Activated CD4-positive, alpha-beta T cell treated with anti-CD3 and anti-CD28 coated beads, Interleukin-10, Interleukin-2, amounts not matched to agents 100 ng/mL and 50 ng/mL, durations not matched to agents 16 hours and 8 hours (primary cell): ENCODE measurements at regions not wholly inside any gene's neighbourhood (a gene's known extent, or its start where the extent isn't known, plus 50 kb on each side); places are given as distances from the start of the nearest gene placed in this dataset.
A peak's percentile ranks its signal among the peaks of the same experiment; 100 is the strongest.

Source experiments
- DNase-seq: peaks from one replicate; pipeline ENCODE4 v3.0.0-alpha.2; 2020

DNA sequence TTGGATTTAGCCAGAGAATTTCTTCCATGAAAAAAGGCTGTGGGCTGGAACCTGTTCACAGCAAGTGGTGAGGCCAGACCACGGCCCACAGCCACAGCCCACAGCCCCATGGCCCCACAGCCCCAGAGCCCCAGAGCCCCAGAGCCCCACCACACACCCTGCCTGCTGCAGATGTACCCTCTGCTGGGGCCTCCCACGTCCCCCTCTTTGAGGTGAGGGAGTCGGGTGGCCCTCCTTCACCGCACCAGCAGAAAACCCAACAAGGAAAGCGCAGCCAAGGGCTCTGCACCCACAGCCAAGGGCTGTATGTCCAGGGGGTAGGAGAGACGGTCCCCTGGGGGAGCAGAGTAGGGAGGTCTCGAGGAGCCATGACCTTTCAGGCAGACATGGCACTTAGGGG lies 327.5 kb upstream of the DIO3 start:
- DNase-seq = no peak

DNA sequence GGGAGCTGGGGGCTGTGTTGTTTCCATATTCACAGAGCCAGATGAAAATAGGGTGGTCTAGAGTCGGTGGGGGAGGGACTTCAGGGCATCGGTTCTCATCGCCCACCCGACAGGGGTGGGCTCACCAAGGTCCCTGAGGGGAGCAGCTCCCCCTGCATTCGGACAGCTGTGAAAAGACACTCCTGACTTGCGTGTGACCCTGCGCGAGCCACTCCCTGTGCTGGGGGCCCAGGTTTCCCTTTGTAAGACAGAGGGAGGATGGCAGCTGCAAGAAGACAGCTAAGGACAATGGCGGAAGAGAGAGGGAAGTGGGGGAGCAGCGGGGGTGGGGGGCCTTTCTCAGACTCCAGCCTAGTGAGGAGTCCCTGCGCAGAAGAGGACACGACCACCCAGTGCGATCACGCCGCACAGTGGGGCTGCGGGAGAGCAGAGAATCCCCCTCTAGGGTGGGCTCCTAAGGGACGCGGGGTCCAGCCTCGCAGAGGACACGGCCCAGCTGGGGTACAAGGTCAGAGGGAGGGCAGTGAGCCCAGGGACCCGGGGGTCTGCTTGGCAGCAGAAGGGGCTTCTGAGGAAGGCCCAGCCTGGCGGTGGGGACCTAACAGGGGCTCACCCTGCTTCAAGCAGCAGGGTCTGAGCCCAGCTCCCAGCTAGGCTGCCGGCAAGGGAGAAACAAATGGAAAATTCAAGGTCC lies 326.9 kb upstream of the DIO3 start:
- DNase-seq = no peak

DNA sequence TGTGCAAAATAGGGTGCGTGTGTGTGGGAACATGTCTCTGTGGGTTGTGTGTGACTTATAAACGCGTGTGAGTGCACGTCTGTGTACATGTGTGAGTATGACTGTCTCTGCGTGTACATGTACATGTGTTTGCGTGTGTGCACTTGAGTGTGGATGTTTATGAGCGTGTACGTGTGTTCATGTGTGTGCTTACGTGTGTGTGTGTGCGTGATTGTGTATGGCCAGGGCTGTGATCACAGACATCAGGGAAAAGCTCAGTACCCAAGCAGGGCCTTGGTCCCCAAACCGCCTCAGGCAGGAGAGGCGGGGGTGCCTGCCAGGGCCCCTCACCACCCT lies 326.3 kb upstream of the DIO3 start:
- DNase-seq = no peak

DNA sequence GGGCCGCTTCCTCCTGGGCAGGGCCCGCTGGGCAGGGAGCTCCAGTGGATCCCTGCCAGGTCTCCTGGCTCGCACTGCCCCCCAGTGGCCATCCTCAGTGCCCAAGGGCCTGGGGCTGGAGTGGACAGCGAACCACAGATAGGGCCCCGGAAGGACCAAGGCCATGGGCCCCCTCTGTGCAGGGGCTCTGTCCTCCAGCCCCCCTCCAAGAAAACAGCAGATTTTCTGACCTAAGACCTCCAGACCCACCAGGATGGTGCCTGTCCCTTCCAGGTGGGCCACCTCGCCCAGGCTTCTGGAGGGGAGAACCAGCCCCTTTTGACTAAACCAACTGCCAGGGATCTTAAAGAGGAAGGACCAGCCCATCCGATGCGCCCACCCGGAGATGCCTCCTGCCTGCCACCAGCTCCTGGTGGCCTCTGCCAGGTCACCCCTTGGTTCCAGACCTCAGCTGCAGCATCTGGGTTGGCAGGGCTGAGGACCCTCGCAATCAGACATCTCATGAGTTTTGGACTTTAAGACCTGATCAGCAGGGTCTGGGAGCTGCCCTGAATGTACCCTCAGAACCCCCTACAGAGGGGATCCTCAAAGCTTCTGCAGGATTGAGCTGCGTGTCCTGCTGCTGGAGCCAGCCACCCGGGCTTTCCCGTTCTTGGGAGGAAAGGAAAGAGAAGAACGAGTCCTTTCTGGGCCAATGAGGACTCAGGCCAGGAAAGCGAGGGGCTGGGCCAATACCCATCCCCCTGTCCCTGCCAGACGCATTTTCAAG lies 325.8 kb upstream of the DIO3 start:
- DNase-seq = peak; percentile 32

DNA sequence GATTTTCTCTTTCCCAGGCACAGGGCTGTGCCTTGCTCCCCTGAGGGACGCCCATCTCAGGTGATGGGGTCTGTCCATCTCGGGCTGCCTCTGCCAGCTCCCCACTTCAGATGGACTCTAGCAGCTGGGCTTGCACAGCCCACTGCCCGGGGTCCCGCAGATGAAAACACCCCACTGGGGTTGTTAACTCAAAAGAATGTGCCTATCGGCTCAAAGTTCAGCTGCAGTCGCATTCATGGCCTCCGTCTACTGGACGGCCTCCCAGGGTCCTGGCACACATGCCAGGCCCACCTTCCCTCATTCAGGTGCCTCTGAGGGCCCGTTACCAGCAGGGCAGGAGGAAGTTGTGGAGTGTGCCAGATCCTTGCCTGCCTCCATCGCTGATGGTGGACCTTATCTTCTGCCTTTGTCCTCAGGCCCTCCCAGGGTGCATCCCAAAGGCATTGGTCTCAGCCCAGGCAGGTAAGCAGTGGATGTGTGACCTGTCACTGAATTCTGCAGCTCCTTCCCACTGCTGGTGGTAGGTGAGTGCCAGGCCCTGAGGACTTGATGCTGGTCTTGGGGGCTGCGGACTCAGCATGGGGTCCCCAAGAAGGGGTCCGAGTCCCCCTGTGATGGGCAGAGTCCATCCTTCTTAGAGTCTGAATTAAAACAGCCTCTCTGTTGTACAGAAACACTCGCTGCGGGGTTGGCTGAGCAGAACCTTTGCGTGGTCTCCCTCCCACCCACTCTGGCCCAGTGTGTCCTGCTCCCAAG lies 324.6 kb upstream of the DIO3 start:
- DNase-seq = no peak

DNA sequence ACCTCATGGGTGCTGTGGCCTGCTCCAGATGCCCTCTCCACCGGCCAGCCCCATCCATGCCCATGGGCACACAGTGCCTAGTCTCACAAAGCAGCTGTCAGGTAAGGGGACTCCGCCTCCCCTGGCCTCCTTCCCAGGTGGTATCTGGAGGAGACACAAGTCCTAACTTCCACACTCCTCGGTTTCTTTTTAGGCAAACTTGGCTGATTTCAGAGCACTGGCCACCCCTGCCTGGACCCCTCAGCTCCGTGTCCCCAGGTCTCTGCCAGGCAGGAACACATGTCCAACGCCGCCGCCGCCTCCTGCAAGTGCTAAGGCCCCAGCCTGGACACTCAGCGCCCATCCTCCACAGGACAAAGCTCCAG lies 324.1 kb upstream of the DIO3 start:
- no peak for DNase-seq

DNA sequence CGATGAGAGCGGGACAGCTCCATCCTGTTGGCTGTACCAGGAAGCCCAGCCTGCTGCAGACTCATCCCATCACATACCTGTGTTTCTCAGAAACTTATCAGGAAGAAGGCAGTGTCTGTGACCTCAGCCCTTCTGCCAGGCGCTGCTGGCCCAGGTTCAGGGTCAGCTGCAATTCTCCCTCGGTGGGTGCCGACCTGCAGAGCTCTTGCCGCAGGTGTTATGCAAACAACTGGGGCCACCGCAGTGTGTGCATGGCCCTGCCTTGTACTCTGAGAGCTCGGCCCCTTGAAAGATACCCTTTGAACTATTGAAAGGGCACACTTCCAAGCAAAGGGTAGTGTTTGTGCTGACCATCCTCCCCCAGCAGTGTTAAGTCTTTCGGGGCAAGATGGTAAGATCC lies 322.2 kb upstream of the DIO3 start:
- no peak for DNase-seq

DNA sequence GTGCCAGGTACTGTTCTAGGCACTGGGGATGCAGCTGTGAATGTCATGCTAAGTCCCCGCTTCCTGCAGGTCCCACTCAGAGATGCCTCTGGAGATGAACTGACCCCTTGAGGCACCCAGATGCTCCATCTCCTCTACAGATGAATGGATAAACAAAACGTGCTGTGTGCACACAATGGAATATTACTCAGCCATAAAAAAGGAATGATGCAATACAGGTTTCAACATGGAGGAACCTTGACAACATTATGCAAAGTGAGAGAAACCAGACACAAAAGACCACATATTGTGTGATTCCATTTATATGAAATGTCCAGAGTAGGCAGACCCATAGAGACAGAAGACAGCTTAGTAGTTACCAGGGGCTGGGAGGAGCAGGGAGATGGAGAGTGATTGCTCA lies 320.1 kb upstream of the DIO3 start:
- no peak for DNase-seq

DNA sequence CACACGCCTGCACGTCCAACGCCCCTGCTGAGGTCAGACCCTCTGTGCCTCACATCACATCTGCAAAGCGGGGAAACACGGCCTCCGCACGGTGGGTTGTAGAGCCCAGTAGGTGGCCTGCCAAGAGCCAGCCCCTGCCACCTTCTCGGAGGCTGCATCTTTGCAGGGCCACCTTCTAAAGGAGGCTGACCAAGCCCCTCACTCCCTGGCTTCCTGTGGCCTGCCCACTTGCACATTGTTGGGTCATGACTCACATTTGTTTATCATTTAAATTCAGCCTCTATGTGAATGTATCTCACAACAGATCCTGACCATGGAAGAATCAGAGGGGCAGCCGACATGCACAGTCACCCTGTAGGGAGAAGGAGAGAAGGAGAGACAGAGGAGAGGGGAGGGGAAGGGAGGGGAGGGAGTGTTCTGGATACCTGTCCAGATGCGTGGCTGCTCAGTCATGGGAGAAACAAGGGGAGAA lies 319.5 kb upstream of the DIO3 start:
- no peak for DNase-seq

DNA sequence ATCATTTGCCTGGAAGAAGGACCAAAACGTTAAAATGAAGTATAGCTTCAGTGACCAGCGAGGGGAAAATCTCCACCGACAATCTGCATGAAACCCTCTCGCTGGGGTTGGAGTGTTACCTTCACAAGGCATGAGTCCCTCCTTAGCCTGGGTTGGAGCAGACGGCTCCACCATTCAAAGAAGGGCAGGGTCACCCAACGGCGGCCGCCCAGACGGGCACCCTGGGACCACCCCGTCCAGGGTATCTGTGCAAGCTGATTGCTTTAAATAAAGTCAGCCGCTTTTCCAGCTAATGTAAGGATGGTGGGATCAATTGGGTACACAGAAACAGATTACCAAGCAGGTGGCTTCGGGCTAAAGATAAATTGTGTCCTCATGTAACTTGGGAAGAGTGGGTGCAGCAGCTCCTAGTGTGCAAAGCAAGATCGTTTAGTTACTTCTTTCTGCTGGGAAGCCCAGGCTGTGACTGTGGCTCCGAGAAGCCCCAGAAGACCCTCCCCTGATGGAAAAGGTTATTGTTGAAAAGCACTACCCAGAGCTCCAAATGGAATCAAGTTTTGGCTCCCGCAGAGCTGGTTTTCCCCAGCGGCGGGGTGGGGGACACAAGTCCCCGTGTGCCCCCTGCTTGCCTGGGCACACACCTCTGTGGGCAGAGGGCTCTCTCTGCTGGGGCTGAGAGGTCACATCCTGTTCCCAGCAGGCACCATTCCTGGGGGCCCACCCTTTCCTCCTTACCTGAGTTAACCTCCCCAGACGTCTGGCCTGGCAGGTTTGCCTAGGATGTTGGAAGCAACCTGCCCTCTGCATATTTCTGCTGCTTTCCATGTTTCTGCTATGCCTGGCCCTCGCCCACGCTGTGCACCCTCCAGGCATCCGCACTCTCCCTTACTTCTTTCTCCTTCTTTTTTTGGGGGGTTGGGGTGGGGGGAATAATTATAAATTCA lies 318.6 kb upstream of the DIO3 start:
- no peak for DNase-seq

DNA sequence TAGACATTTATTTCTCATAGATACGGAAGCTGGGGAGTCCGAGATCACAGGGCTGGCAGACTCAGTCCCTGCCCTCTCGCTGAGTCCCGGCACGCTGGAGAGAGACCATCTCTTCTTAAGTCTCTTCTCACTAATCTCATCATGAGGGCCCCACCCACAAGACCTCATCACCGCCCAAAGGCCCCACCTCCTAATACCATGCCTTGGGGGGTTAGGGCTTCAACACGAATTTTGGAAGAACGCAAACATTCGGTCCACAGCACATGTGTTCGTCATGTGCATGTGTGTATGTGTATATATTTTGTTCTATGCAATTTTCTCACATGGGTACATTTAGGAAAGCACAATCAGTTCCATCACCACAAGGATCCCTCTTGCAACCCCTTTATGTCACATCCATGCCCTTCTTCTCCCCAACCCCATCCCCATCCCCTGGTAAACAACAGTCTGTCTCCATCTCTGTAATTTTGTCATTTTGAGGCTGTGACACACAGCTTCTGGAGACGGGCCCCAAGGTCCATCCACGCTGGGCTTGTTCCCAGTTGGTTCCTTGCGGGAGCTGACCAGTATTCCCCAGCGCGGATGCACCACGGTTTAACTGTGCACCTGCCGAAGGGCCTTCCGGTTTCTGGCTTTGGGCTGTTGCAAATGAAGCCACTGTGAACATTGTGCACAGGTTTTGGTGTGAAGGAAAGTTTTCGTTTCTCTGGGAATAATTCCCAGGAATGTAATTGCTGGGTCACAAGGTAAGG lies 317.5 kb upstream of the DIO3 start:
- no peak for DNase-seq

DNA sequence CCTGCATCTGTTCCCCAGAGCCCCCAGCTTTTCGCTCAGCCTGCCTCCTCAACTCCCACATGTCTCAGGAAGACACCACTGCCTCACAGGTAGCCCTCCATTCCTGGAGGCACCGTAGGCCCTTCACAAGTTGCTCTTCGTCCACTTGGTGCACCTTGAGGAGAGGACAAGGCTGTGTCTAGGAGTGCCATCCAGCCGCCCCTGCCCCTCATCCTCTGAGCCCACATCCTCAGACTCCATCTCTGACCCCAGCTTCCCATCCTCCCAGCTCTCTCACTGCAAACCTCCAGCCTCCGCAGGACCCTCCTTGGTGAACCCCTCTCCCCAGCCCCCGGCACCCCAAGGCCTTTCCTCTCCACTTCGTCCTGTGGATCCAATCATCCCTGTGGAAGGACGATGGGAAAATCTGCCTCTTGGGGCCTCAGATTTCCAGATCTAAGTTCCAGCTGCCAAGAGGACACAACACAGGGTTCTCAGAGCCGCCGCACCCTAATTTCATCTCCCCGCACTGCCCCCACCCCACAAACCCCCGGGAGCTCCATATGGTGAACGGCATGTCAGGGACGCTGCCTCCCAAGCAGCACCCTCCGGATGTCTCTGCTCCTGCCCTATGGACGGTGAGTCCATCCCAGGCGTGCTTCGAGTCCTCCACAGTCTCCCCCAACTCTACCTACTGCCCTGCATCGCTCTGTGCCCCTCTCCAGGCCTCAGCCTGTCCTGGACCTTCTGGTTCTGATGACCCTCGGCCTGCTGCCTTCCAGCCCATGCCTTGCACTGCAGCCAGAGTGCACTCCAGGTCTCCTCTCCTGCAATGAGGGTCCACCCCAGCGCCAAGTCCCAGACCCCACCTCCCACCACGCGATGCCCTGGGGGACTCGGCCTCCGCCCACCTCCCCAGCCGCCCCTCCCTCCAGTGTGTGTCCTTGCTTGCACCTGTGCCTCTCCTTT lies 314.1 kb upstream of the DIO3 start:
- no peak for DNase-seq

DNA sequence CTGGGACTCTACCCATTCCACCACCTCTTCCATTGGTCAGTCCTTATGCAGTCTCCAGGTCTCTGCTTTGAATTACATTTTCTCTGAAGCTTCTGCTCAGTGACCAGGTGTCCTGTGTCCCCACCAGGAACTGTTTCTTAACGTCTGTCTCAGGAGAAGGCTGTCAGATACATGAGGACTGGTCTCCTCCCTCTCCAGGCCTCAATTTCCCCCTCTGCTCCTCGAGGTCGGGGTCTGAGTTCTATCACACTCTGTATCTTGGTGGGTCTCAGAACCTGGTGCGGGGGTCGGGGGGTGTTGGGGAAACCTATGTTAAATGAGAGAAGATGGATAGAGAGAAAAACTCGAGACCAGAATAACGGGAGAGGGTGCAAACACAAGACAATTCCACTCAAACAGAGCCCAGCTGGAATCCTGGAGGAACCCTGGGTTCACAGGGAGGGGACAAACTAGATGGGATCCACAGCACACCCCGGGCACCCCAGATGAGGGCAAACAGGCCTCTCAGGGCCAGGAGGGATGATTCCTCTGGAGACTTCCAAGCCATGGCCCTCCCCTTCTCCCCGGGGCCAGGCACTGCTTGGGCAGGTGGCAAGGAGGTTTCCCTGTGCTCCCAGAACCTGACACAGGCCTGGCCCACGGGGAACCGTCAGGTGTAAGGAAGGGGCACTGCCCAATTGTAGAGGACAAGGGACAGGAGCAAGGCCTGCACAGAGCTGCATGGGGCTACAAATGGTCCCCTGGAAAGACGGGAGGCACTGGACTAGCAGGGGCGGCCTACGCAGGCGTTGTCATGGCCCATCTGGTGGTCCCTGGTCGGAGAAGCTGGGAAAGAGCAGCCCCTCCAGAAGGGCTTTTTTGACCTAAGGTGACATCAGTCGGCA lies 313.2 kb upstream of the DIO3 start:
- DNase-seq = no peak

DNA sequence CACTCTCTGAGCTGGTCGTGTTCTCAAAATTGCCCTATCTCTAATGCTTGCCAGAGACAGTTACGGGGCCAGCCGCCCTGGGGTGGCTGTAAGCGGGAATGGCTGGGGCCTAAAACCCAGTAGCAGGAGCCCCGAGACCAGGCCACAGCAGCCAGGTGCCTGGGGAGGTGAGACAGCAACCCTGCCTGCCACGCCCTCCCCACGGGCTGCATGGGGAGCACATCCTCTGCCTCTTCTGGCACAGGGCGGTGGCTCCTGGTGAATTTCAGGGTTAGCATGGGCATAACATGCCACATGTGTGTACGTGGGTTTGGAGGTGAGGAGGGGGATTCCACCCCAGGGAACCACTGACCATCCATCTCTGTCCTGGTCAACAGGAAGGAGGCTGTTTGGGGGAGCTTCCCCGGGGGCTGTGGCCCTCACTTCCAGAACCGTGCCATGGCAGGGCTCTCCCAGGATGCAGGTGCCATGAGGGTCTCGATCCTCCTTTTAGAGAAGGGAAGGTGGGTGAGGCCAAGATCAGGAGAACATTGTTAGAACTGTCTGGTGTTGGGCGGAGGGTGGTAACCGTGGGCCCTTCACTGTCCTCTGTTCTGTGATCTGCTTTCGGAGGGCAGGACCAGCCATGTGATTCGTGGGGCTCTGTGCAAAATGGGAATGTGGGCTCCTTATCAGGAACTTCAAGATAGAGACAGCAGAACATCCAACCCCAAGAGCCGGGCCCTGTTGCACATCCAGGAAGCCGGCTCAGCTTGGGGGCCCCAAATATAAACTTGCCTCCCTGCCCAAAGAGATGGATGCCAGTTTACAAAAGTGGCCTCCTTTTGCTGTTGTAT lies 312.2 kb upstream of the DIO3 start:
- no peak for DNase-seq

DNA sequence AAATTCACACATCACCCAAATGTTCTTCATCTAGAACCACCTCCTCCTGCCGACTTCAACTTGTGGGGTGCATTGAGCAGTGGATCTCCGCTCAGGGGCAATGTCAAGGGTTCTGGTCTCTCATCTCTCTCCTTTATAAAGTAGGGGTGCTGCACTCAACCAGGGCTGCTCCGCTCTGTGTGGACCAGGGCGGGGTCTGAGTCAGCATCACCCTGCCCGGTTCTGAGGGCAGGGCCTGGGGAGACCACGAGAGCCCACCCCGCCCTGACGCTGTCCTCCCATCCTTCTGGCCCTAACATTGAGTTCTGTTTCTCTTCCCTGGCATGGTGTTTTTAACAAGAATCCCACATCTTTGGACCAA lies 311.6 kb upstream of the DIO3 start:
- no peak for DNase-seq

DNA sequence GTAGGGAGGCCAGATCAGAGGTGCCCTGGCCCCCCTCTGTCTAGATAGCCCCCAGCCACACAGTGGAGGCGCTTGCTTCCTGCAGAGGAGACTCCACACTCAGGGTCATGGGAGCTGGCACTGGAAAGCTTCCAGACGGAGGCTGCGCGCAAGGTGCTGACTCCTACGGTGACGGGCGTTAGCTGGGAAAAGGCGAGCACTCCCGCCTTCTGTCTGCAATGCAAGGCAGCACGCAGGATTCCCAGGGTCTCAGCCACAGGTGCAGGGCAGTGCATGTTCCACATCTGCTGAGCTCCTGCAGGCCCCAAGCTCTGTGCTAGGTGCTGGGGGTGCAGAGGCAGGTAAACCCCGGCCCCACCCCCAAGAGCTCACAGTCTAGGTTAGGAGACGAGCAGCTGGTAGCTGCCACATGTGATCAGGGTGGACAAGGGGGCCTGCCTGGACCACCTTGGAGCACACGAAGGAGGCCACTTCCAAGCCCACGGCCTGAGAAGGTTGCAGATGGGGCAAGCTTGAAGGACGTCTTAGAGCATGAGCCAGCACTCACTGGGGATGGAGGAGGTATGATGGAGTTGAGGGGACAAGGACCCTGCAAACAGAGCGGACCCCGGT lies 310.9 kb upstream of the DIO3 start:
- no peak for DNase-seq

DNA sequence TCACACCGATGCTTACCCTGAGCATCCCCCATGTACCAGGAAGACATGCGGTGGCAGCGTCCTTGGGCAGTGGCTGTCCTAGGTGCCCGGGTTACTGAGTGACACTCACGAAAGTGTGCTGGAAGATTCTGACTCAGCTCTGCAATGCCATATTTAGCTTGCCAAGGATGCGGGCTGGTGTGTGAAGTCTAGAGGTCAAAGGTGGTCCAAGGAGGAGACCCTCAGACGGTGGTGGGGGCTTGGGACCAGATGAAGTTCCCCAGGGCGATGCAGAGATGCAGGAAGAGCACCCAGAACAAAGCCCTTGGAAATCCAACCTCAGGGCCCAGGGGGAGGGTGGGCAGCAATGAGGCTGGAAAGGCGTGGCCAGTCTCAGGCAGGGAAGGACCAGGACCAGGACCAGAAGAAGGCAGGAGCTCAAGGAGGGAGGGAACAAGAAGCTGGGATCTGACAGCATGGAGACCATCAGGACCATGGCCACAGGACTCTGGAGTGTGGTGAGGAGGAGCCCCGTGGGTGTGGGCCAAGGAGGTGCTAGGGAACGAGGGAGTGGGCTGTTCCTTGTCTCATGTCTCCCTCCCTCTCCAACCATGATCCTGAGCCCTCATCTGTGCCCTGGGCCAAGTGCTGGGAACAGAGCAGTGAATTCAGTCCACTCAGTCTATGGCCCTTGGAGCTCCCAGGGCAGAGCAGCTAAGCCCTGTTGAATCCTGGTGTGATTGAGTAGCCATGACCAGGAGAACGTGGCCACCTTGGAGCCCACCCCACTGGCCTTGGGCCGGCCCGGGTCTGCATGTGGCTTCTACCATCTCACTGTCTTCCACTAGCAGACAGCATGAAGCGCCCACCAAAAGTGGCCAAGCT lies 310.1 kb upstream of the DIO3 start:
- DNase-seq = no peak
